ENCODE measurements at regions not wholly inside any gene's neighbourhood (a gene's known extent, or its start where the extent isn't known, plus 50 kb on each side); places are given as distances from the start of the nearest gene placed in this dataset.
A peak's percentile ranks its signal among the peaks of the same experiment; 100 is the strongest.

- peaks cover 6% of the 10 kb centered on the region for H3K9me3 Mint-ChIP-seq
- peaks cover 3% of the 10 kb centered on the region for H3K36me3 Mint-ChIP-seq (ENCODE audit: low read depth)
- intact Hi-C loops (cut with micrococcal nuclease), result no loop called here
- H3K4me1 Mint-ChIP-seq (ENCODE audit: low read depth), result peaks cover 13% of the 10 kb centered on the region
- H3K27ac Mint-ChIP-seq, result no peak overlapping the region
- DNase-seq, result no peak
- no peaks in the 10 kb centered on the region for H3K27me3 Mint-ChIP-seq (ENCODE audit: low read depth)
- CTCF ChIA-PET, result interaction anchor here (0.6 to 1.7 kb wide), 3 partner anchors 98 to 177 kb away, joined by 3 to 4 read pairs (median 3); no protein-coding TSS in a partner anchor
- H3K4me3 Mint-ChIP-seq, result no peak overlapping the region
Observed at GRCh38 chr1:234776876-234777855, 167.2 kb upstream of the IRF2BP2 start.

GRCh38 chr1:234776256-234776875 lies 166.4 kb upstream of the IRF2BP2 start:
- H3K4me1 Mint-ChIP-seq (ENCODE audit: low read depth), result peaks cover 21% of the 10 kb centered on the region
- no peaks in the 10 kb centered on the region for H3K27me3 Mint-ChIP-seq (ENCODE audit: low read depth)
- peaks cover 3% of the 10 kb centered on the region for H3K36me3 Mint-ChIP-seq (ENCODE audit: low read depth)
- H3K4me3 Mint-ChIP-seq, result no peak overlapping the region
- CTCF ChIA-PET, result interaction anchor here (0.6 to 1.7 kb wide), 3 partner anchors 92 to 176 kb away, joined by 3 to 4 read pairs (median 3); no protein-coding TSS in a partner anchor
- H3K9me3 Mint-ChIP-seq, result peaks cover 6% of the 10 kb centered on the region
- DNase-seq, result no peak
- intact Hi-C loops (cut with micrococcal nuclease), result no loop called here
- H3K27ac Mint-ChIP-seq, result no peak overlapping the region

GRCh38 chr1:234775477-234776246 lies 165.7 kb upstream of the IRF2BP2 start:
- peak; percentile 65 for DNase-seq
- Mint-ChIP-seq H3K4me1 (ENCODE audit: low read depth) (peaks cover 28% of the 10 kb centered on the region), H3K4me3 (no peak overlapping the region), H3K27ac (no peak overlapping the region), H3K9me3 (peaks cover 6% of the 10 kb centered on the region), H3K36me3 (ENCODE audit: low read depth) (peaks cover 3% of the 10 kb centered on the region), H3K27me3 (ENCODE audit: low read depth) (no peaks in the 10 kb centered on the region)
- CTCF ChIA-PET, result interaction anchor here (0.6 to 1.7 kb wide), 2 partner anchors 92 to 164 kb away, joined by 3 to 4 read pairs; no protein-coding TSS in a partner anchor
- intact Hi-C loops (cut with micrococcal nuclease), result no loop called here

GRCh38 chr1:234774971-234775370 lies 165.0 kb upstream of the IRF2BP2 start:
- H3K4me3 Mint-ChIP-seq, result no peak overlapping the region
- intact Hi-C loops (cut with micrococcal nuclease), result loop anchor here (5.0 kb wide), 1 partner anchor 368 kb away; no protein-coding TSS in a partner anchor
- H3K9me3 Mint-ChIP-seq, result peaks cover 6% of the 10 kb centered on the region
- H3K27me3 Mint-ChIP-seq (ENCODE audit: low read depth), result no peaks in the 10 kb centered on the region
- H3K4me1 Mint-ChIP-seq (ENCODE audit: low read depth), result peaks cover 35% of the 10 kb centered on the region
- DNase-seq, result no peak
- peak overlapping the region; percentile 32 for H3K27ac Mint-ChIP-seq
- CTCF ChIA-PET, result interaction anchor here (1.7 kb wide), 1 partner anchor 164 kb away, joined by 4 read pairs; no protein-coding TSS in a partner anchor
- H3K36me3 Mint-ChIP-seq (ENCODE audit: low read depth), result peaks cover 3% of the 10 kb centered on the region

GRCh38 chr1:234773936-234774677 lies 164.1 kb upstream of the IRF2BP2 start:
- intact Hi-C loops (cut with micrococcal nuclease), result loop anchor here (1.0 to 5.0 kb wide), 9 partner anchors 43 to 367 kb away; partner anchors contain the start of gene IRF2BP2
- Mint-ChIP-seq H3K27me3 (ENCODE audit: low read depth) (no peaks in the 10 kb centered on the region), H3K4me3 (no peak overlapping the region), H3K9me3 (peaks cover 6% of the 10 kb centered on the region), H3K4me1 (ENCODE audit: low read depth) (peaks cover 44% of the 10 kb centered on the region), H3K36me3 (ENCODE audit: low read depth) (peaks cover 3% of the 10 kb centered on the region), H3K27ac (peak overlapping the region; percentile 34)
- CTCF ChIA-PET, result interaction anchor here (0.5 to 0.9 kb wide), 2 partner anchors 191 to 272 kb away, joined by 3 read pairs; no protein-coding TSS in a partner anchor
- DNase-seq, result no peak

- peak overlapping the region; percentile 92 for H3K27ac Mint-ChIP-seq
- DNase-seq, result peak; percentile 97
- H3K4me1 Mint-ChIP-seq (ENCODE audit: low read depth), result peaks cover 59% of the 10 kb centered on the region
- CTCF ChIA-PET, result interaction anchor here (0.9 kb wide), 1 partner anchor 70 kb away, joined by 4 read pairs; no protein-coding TSS in a partner anchor
- peak overlapping the region; percentile 61 for H3K4me3 Mint-ChIP-seq
- no peaks in the 10 kb centered on the region for H3K27me3 Mint-ChIP-seq (ENCODE audit: low read depth)
- intact Hi-C loops (cut with micrococcal nuclease), result loop anchor here (1.0 to 5.0 kb wide), 9 partner anchors 42 to 365 kb away; partner anchors contain the start of gene IRF2BP2
- H3K9me3 Mint-ChIP-seq, result peaks cover 6% of the 10 kb centered on the region
- H3K36me3 Mint-ChIP-seq (ENCODE audit: low read depth), result peaks cover 3% of the 10 kb centered on the region
Observed at GRCh38 chr1:234772345-234773147, 162.6 kb upstream of the IRF2BP2 start.

- no peaks in the 10 kb centered on the region for H3K27me3 Mint-ChIP-seq (ENCODE audit: low read depth)
- CTCF ChIA-PET, result interaction anchor here (0.7 to 1.0 kb wide), 2 partner anchors 16 to 319 kb away, joined by 3 to 4 read pairs; no protein-coding TSS in a partner anchor
- H3K4me1 Mint-ChIP-seq (ENCODE audit: low read depth), result peaks cover 64% of the 10 kb centered on the region
- peak overlapping the region; percentile 61 for H3K4me3 Mint-ChIP-seq
- H3K36me3 Mint-ChIP-seq (ENCODE audit: low read depth), result peaks cover 3% of the 10 kb centered on the region
- DNase-seq, result no peak
- peaks cover 6% of the 10 kb centered on the region for H3K9me3 Mint-ChIP-seq
- intact Hi-C loops (cut with micrococcal nuclease), result loop anchor here (2.0 to 5.0 kb wide), 8 partner anchors 41 to 364 kb away; partner anchors contain the start of gene IRF2BP2
- peak overlapping the region; percentile 92 for H3K27ac Mint-ChIP-seq
Observed at GRCh38 chr1:234771642-234772344, 161.8 kb upstream of the IRF2BP2 start.

GRCh38 chr1:234770924-234771540 lies 161.1 kb upstream of the IRF2BP2 start:
- intact Hi-C loops (cut with micrococcal nuclease), result loop anchor here (5.0 kb wide), 1 partner anchor 364 kb away; no protein-coding TSS in a partner anchor
- no peak for DNase-seq
- H3K36me3 Mint-ChIP-seq (ENCODE audit: low read depth), result peaks cover 3% of the 10 kb centered on the region
- CTCF ChIA-PET, result interaction anchor here (1.0 kb wide), 2 partner anchors 16 to 313 kb away, joined by 3 read pairs; no protein-coding TSS in a partner anchor
- peaks cover 64% of the 10 kb centered on the region for H3K4me1 Mint-ChIP-seq (ENCODE audit: low read depth)
- peak overlapping the region; percentile 92 for H3K27ac Mint-ChIP-seq
- H3K4me3 Mint-ChIP-seq, result no peak overlapping the region
- peaks cover 6% of the 10 kb centered on the region for H3K9me3 Mint-ChIP-seq
- H3K27me3 Mint-ChIP-seq (ENCODE audit: low read depth), result no peaks in the 10 kb centered on the region

- Mint-ChIP-seq H3K27ac (no peak overlapping the region), H3K9me3 (peaks cover 3% of the 10 kb centered on the region), H3K4me1 (ENCODE audit: low read depth) (peaks cover 64% of the 10 kb centered on the region), H3K27me3 (ENCODE audit: low read depth) (no peaks in the 10 kb centered on the region), H3K4me3 (no peak overlapping the region), H3K36me3 (ENCODE audit: low read depth) (peaks cover 1% of the 10 kb centered on the region)
- CTCF ChIA-PET, result interaction anchor here (1.0 kb wide), 1 partner anchor 314 kb away, joined by 3 read pairs; no protein-coding TSS in a partner anchor
- DNase-seq, result no peak
- intact Hi-C loops (cut with micrococcal nuclease), result loop anchor here (2.0 to 5.0 kb wide), 2 partner anchors 113 to 363 kb away; no protein-coding TSS in a partner anchor
Observed at GRCh38 chr1:234769986-234770795, 160.2 kb upstream of the IRF2BP2 start.

Data from activated naive CD4-positive, alpha-beta T cell treated with anti-CD3 and anti-CD28 coated beads for 36 hours (primary cell).